ENCODE measurements at regions not wholly inside any gene's neighbourhood (a gene's known extent, or its start where the extent isn't known, plus 50 kb on each side); places are given as distances from the start of the nearest gene placed in this dataset.

GRCh38 chr5:67453111-67453905 lies 256.7 kb upstream of the CD180 start:
- TF ChIP-seq POLR2A (IDR thresholded peaks at IDR 0.05; ENCODE audit: low read depth, low read length) (no peak), POLR2AphosphoS5 (IDR thresholded peaks at IDR 0.05; ENCODE audit: low read depth, low read length) (no peak), TAF1 (IDR thresholded peaks at IDR 0.05; ENCODE audit: low read depth, low read length) (no peak), SPI1 (IDR thresholded peaks at IDR 0.05; ENCODE audit: low read depth, low read length) (no peak), POU2F2 (IDR thresholded peaks at IDR 0.05; ENCODE audit: low read depth, low read length) (no peak), PAX5 (IDR thresholded peaks at IDR 0.05; ENCODE audit: insufficient read depth, low read length, severe bottlenecking) (no peak)
